ENCODE measurements at regions not wholly inside any gene's neighbourhood (a gene's known extent, or its start where the extent isn't known, plus 50 kb on each side); places are given as distances from the start of the nearest gene placed in this dataset.
"Not testable (repeated sequence)": the region's sequence is repeated elsewhere in the genome, so short reads cannot be mapped to it uniquely, and the experiment has no call there.

- not testable (repeated sequence) for H2BK120ac ChIP-seq (ENCODE audit: low read depth, low read length)
These were observed 50.8 kb downstream of the PPIAL4G start for GRCh38 chr1:148432318-148432717.

GRCh38 chr1:148429856-148430255 is 53.2 kb downstream of the PPIAL4G start:
- not testable (repeated sequence) for H3K27me3 ChIP-seq (ENCODE audit: insufficient read depth, low read length, poor library complexity); H2BK120ac ChIP-seq (ENCODE audit: low read depth, low read length); H2AK5ac ChIP-seq (ENCODE audit: low read length); H4K8ac ChIP-seq (ENCODE audit: low read depth, low read length); H3K56ac ChIP-seq (ENCODE audit: low read length); H3K23ac ChIP-seq (ENCODE audit: low read length); H3K4me3 ChIP-seq (ENCODE audit: low read length); H4K5ac ChIP-seq (ENCODE audit: low read length); H3K18ac ChIP-seq (ENCODE audit: low read length); H3K79me1 ChIP-seq (ENCODE audit: low read length); H3K9ac ChIP-seq (ENCODE audit: low read length); H2BK5ac ChIP-seq (ENCODE audit: low read length); H2BK15ac ChIP-seq (replicated peaks; ENCODE audit: low read depth); H3K4me1 ChIP-seq (ENCODE audit: control insufficient read depth, low read depth, low read length); DNase-seq; H3K36me3 ChIP-seq (ENCODE audit: control insufficient read depth, insufficient read depth, low read length); H3K79me2 ChIP-seq (ENCODE audit: control insufficient read depth, insufficient read depth, low read length); H3K4ac ChIP-seq (ENCODE audit: low read depth, low read length); H3K27ac ChIP-seq (ENCODE audit: low read depth, low read length); H3K4me2 ChIP-seq (ENCODE audit: low read length)

More at GRCh38 chr1:148432318-148432717, 50.8 kb downstream of the PPIAL4G start:
- WGBS (ENCODE audit: extremely low coverage, insufficient coverage, low lambda C conversion rate) = no CpG with 5 or more reads among the region's 2 CpGs
- H4K8ac ChIP-seq (ENCODE audit: low read depth, low read length); H3K9ac ChIP-seq (ENCODE audit: low read length); H2BK5ac ChIP-seq (ENCODE audit: low read length); H3K27me3 ChIP-seq (ENCODE audit: insufficient read depth, low read length, poor library complexity); H2AK5ac ChIP-seq (ENCODE audit: low read length); H3K56ac ChIP-seq (ENCODE audit: low read length); H3K23ac ChIP-seq (ENCODE audit: low read length); H2BK15ac ChIP-seq (replicated peaks; ENCODE audit: low read depth); H3K4ac ChIP-seq (ENCODE audit: low read depth, low read length); H3K18ac ChIP-seq (ENCODE audit: low read length); H3K79me1 ChIP-seq (ENCODE audit: low read length); H3K4me3 ChIP-seq (ENCODE audit: low read length); H3K79me2 ChIP-seq (ENCODE audit: control insufficient read depth, insufficient read depth, low read length); H3K27ac ChIP-seq (ENCODE audit: low read depth, low read length); H3K4me1 ChIP-seq (ENCODE audit: control insufficient read depth, low read depth, low read length); DNase-seq; H3K36me3 ChIP-seq (ENCODE audit: control insufficient read depth, insufficient read depth, low read length); H4K5ac ChIP-seq (ENCODE audit: low read length); H3K4me2 ChIP-seq (ENCODE audit: low read length): not testable (repeated sequence)

GRCh38 chr1:148426940-148427611 is 56.0 kb downstream of the PPIAL4G start:
- H4K5ac ChIP-seq (ENCODE audit: low read length); H2BK15ac ChIP-seq (replicated peaks; ENCODE audit: low read depth); H3K79me1 ChIP-seq (ENCODE audit: low read length); H2BK120ac ChIP-seq (ENCODE audit: low read depth, low read length); H3K27me3 ChIP-seq (ENCODE audit: insufficient read depth, low read length, poor library complexity); H3K23ac ChIP-seq (ENCODE audit: low read length); H2AK5ac ChIP-seq (ENCODE audit: low read length); DNase-seq; H4K8ac ChIP-seq (ENCODE audit: low read depth, low read length); H3K4me2 ChIP-seq (ENCODE audit: low read length); H2BK5ac ChIP-seq (ENCODE audit: low read length); H3K79me2 ChIP-seq (ENCODE audit: control insufficient read depth, insufficient read depth, low read length); H3K18ac ChIP-seq (ENCODE audit: low read length); H3K56ac ChIP-seq (ENCODE audit: low read length); H3K4ac ChIP-seq (ENCODE audit: low read depth, low read length); H3K36me3 ChIP-seq (ENCODE audit: control insufficient read depth, insufficient read depth, low read length); H3K9ac ChIP-seq (ENCODE audit: low read length); H3K4me3 ChIP-seq (ENCODE audit: low read length); H3K4me1 ChIP-seq (ENCODE audit: control insufficient read depth, low read depth, low read length); H3K27ac ChIP-seq (ENCODE audit: low read depth, low read length): not testable (repeated sequence)
- WGBS (ENCODE audit: extremely low coverage, insufficient coverage, low lambda C conversion rate) = no CpG with 5 or more reads among the region's 2 CpGs

- H3K18ac ChIP-seq (ENCODE audit: low read length); H3K27me3 ChIP-seq (ENCODE audit: insufficient read depth, low read length, poor library complexity); H3K4me3 ChIP-seq (ENCODE audit: low read length); H4K8ac ChIP-seq (ENCODE audit: low read depth, low read length); H2BK5ac ChIP-seq (ENCODE audit: low read length); H3K4me2 ChIP-seq (ENCODE audit: low read length); H3K27ac ChIP-seq (ENCODE audit: low read depth, low read length); DNase-seq; H3K79me1 ChIP-seq (ENCODE audit: low read length); H2AK5ac ChIP-seq (ENCODE audit: low read length); H4K5ac ChIP-seq (ENCODE audit: low read length); H2BK120ac ChIP-seq (ENCODE audit: low read depth, low read length); H3K4me1 ChIP-seq (ENCODE audit: control insufficient read depth, low read depth, low read length); H3K56ac ChIP-seq (ENCODE audit: low read length); H3K23ac ChIP-seq (ENCODE audit: low read length); H2BK15ac ChIP-seq (replicated peaks; ENCODE audit: low read depth); H3K9ac ChIP-seq (ENCODE audit: low read length); H3K79me2 ChIP-seq (ENCODE audit: control insufficient read depth, insufficient read depth, low read length); H3K36me3 ChIP-seq (ENCODE audit: control insufficient read depth, insufficient read depth, low read length); H3K4ac ChIP-seq (ENCODE audit: low read depth, low read length): not testable (repeated sequence)
- WGBS (ENCODE audit: extremely low coverage, insufficient coverage, low lambda C conversion rate) = no CpG with 5 or more reads among the region's 2 CpGs
These were observed 56.7 kb downstream of the PPIAL4G start for GRCh38 chr1:148426385-148426784.

- H3K4me1 ChIP-seq (ENCODE audit: control insufficient read depth, low read depth, low read length); H2BK15ac ChIP-seq (replicated peaks; ENCODE audit: low read depth); H3K9ac ChIP-seq (ENCODE audit: low read length); H3K79me2 ChIP-seq (ENCODE audit: control insufficient read depth, insufficient read depth, low read length); H2BK120ac ChIP-seq (ENCODE audit: low read depth, low read length); H3K18ac ChIP-seq (ENCODE audit: low read length); H4K8ac ChIP-seq (ENCODE audit: low read depth, low read length); DNase-seq; H3K36me3 ChIP-seq (ENCODE audit: control insufficient read depth, insufficient read depth, low read length); H3K4me2 ChIP-seq (ENCODE audit: low read length); H3K56ac ChIP-seq (ENCODE audit: low read length); H3K79me1 ChIP-seq (ENCODE audit: low read length); H2BK5ac ChIP-seq (ENCODE audit: low read length); H4K5ac ChIP-seq (ENCODE audit: low read length); H3K23ac ChIP-seq (ENCODE audit: low read length); H3K27me3 ChIP-seq (ENCODE audit: insufficient read depth, low read length, poor library complexity); H3K4me3 ChIP-seq (ENCODE audit: low read length); H3K27ac ChIP-seq (ENCODE audit: low read depth, low read length); H2AK5ac ChIP-seq (ENCODE audit: low read length); H3K4ac ChIP-seq (ENCODE audit: low read depth, low read length): not testable (repeated sequence)
- WGBS (ENCODE audit: extremely low coverage, insufficient coverage, low lambda C conversion rate) = no CpG with 5 or more reads among the region's 1 CpG
These were observed 58.7 kb downstream of the PPIAL4G start for GRCh38 chr1:148424143-148425003.

Data from mesendoderm (in vitro differentiated cells).